Breast epithelium (tissue), 3 donors: ENCODE measurements at regions not wholly inside any gene's neighbourhood (a gene's known extent, or its start where the extent isn't known, plus 50 kb on each side); places are given as distances from the start of the nearest gene placed in this dataset.

Experiments used
- CTCF ChIP-seq, 3 donors: fragments of 450-650 bp; IDR thresholded peaks; one replicate each; pipeline ENCODE4 v1.5.1; 2016 to 2017; ENCODE audit warnings: antibody characterized with exemption in 3 of 3, mild to moderate bottlenecking in 3 of 3, moderate library complexity in 3 of 3
- POLR2A ChIP-seq: fragments of 450-650 bp; IDR thresholded peaks from one replicate; pipeline ENCODE4 v1.6.1; 2016; ENCODE audit warnings: antibody characterized with exemption, mild to moderate bottlenecking, moderate library complexity
- POLR2AphosphoS5 ChIP-seq, 3 donors: sonication (generic); formaldehyde crosslinking; IDR thresholded peaks; one replicate each; pipeline ENCODE4 v1.6.1; 2017; ENCODE audit warnings: antibody characterized with exemption in 3 of 3

GRCh38 chr5:92800365-92800764 lies 780.7 kb downstream of the NR2F1-AS1 start:
- TF ChIP-seq CTCF (IDR thresholded peaks at IDR 0.05) (no peak), POLR2A (no peak), POLR2AphosphoS5 (IDR thresholded peaks at IDR 0.05) (no peak)
